NAMALWA (cell line): ENCODE measurements at regions not wholly inside any gene's neighbourhood (a gene's known extent, or its start where the extent isn't known, plus 50 kb on each side); places are given as distances from the start of the nearest gene placed in this dataset.
A peak's percentile ranks its signal among the peaks of the same experiment; 100 is the strongest.
"Not testable (repeated sequence)": the region's sequence is repeated elsewhere in the genome, so short reads cannot be mapped to it uniquely, and the experiment has no call there.

ENCODE experiments used
- DNase-seq: peaks from one replicate; pipeline ENCODE4 v3.0.0-alpha.2; 2015; ENCODE audit warnings: low spot score

DNA sequence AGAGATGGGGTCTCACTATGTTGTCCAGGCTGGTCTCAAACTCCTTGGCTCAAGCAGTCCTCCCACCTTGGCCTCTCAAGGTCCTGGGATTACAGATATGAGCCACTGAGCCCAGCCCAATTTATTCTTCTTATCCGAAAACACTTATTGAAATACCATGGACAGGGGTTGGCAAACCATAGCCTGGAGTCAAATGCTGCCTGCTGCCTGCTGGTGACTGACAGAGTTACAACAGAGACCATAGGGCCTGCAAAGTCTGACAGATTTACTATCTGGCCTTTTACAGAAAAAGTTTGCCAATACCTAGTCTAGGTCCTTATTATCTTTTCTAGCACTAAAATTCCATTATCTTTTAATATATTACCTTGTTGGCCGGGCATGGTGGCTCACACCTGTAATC is 87.1 kb upstream of the ZNF281 start:
- DNase-seq, result no peak

DNA sequence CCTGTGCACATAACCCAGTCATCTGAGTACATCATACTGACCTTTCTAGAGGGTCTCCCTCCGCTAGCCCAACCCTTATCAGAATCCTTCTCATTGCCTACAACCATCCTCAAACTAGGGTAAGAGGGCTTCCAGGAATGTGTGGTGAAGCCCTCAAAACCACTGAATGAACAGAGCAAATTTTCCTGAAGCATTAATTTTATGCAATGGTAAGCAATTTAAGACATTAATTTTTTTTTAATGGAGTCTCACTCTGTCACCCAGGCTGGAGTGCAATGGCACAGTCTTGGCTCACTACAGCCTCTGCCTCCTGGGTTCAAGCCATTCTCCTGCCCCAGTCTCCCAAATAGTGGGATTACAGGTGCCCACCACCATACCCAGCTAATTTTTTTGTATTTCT is 86.1 kb upstream of the ZNF281 start:
- DNase-seq, result no peak

DNA sequence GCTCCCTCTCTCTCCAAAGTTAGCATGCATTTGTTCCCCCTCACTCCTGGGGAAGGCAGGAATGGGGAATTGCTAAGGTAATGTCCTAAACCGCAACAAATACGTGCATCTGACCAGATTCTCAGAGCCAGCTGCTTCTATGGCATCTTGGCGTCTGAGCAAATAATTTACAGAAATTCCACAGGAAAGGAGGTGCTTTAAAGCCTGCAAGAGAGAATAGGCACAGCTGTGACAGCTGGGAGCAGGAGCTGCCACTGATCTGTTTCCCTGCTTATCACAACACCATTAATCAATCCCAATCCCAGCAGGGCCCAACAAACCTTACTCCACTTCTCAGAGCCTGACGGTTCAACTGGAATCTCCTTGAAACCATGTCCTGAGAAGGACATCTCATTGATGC is 83.5 kb upstream of the ZNF281 start:
- no peak for DNase-seq

DNA sequence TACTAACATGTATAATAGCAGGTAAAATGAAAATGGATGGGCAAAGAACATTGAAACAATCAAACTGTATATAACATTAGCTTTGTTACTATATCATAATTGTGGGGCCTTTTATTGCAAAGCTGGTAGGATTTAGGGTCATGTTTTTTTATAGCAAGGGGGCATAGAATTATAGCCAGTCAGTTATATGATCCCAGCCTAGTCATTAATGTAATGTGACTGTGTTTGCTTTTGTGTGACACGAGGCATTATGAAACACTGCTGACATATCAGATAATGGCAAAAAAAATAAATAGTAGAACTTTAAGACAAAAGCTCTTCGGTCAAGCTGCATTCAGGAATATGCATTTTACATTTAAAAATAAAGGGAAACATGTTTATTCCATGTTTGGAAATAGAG is 81.3 kb upstream of the ZNF281 start:
- DNase-seq, result no peak

DNA sequence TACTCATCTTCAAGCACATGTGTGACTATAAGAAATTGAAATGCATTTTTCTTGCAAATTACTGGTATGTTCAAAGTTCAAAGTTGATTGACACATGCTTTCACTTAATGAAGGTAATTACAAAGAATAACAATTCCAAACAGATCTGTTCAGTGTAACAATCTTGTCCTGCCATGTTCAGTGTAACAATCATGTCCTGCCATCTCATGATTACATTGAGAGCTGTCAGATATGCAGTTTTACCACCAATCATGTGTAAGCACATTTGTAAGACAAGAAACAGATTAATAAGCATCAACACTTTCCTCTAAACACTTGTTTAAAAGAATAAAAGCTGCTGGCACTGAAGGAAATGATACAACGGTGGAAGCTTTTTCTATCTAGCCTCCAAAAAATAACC is 80.3 kb upstream of the ZNF281 start:
- DNase-seq, result no peak

DNA sequence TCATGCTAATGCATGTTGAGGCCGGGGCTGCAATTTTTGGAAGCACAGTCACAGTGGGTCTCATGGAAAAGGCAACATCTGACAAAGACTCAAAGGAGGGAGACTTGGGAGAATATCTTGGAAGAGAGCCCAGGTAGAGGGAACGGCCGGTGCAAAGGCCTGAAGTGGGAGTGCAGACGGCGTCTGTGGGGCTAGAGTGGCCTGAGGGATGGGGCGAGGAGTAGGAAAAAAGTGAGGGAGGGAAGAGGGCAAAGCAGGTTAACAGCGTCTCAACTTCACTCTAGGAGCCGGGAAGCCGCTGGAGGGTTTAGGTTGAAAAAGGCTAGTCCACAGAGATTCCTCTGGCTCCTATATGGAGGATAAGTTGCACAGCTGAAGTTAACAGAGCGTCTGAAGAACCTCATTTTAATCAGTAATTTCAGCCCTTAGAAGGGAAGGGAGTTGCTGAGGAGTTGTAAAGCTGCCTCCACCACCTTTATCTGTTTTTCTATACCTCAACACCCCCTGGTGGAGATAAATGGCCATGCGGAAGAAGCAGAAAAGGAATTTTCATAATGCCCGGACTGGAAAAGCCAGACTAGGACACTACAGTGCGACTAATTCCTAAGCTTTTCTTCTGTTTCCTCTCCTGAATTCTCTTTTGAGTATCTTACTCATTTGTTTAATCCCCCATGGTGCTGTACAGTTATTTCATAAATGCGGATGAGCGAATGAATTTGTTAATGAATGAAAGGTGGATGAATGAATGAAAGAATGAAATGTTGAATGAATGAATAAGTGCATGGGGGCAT is 78.7 kb upstream of the ZNF281 start:
- DNase-seq, result peak; percentile 78

DNA sequence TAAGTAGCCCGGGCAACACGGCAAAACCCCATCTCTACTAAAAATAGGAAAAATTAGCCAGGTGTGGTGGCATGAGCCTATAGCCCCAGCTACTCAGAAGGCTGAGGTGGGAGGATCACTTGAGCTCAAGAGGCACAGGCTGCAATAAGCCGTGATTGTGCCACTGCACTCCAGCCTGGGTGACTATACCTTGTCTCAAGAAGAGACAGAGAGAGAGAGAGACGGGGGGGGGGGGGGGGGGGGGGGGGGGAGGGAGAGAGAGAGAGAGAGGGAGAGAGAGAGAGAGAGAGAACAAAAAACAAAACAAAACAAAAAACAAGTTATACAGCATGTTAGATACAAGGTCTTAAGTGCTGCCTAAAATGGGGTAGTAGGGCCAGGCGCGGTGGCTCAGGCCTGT is 77.8 kb upstream of the ZNF281 start:
- DNase-seq, result no peak

DNA sequence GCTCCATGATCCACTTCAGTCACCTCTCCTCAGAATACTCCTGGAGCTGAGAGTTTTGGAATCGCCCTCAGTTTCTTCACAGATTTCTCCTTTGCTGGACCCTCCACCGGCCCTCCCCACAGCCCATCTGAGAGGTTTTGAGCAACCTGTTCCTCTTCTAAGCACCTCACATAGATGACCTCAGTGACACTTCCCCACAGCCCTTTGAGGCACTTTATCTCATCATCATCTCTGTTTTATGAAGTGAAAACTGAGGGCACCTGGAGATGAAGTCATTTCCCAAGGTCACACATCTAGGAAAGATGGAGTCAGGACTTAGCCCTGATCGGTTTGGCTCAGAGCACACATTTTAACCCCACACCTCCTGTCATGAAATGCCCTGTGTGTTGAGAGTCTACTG is 76.8 kb upstream of the ZNF281 start:
- DNase-seq, result no peak

DNA sequence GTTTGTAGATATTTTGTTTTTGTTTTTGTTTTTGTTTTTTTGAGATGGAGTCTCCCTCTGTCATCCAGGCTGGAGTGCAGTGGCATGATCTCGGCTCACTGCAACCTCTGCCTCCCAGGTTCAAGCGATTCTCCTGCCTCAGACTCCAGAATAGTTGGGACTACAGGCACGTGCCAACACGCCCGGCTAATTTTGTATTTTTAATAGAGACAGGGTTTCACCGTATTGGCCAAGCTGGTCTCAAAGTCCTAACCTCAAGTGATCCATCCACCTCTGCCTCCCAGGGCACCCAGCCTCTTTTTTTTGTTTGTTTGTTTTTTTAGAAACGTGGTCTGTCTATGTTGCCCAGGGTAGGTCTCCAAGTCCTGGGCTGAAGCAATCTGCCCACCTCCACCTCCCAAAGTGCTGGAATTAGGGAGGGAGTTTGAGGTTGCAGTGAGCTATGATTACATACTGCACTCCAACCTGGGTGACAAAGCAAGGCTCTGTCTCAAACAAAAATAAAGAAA is 74.7 kb upstream of the ZNF281 start:
- DNase-seq, result not testable (repeated sequence)

DNA sequence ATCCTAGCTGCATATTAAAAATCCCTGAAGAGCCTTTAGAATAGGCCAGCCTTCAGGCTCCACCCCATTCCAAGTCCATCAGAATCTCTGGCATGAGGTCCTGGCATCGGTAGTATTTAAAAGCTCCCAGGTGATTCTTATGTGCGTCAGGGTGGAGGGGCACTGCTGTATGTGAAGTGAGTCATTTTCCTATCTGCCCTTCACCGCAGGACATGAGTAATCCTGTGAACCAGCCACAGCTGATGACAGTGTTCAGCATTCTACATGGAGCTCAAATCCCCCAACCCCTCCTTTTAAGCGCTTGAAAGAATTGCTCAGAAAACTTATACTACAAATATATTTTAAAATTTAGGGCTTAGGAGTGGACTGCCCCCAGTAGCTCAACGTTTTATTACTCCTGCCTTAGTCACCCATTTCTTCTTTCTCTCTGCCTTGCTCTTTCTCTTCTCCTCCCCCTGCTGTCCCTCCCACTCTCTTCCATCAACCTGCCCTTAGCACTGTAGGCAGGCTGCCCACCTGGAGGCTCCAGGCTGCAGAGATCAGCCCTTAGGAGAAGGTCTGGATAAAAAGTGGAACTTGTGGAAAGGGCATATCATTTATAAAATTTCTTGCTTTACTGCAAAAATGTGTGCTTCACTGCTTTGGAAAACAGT is 73.8 kb upstream of the ZNF281 start:
- no peak for DNase-seq

DNA sequence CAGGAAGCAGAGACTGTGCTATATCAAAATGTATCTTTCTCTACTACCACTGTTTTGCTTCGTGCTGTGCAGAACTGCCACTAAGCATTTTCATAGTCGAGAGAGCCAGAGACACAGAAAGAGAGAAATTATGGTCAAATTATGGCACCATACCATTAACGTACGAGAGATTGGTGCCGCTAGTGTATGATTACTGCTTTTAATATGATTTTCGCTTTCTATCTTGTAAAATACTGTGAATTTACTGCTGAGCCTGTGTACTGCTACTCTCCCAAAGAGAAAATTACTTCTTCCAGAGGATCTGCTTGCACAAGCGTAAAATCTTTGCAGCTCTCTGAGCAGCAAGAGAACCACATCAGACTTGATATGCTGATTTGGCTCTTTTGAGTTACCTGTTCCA is 71.1 kb upstream of the ZNF281 start:
- DNase-seq, result no peak

DNA sequence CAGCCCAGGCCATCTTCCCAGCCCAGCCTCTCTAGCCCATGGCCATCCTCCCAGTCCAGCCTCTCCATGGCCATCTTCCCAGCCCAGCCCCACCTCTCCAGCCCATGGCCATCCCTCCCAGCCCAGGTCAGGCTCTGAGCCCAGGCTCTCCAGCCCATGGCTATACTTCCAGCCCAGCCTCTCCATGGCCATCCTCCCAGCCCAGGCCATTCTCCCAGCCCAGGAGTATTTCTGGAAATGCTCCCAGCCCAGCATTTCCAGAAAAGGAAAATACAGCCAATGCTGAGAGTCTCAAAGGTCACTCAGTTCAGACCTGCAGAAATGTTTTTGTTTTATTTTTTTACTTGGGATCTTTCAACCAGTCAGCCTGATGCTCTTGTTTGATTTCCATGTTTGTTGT is 70.0 kb upstream of the ZNF281 start:
- no peak for DNase-seq

DNA sequence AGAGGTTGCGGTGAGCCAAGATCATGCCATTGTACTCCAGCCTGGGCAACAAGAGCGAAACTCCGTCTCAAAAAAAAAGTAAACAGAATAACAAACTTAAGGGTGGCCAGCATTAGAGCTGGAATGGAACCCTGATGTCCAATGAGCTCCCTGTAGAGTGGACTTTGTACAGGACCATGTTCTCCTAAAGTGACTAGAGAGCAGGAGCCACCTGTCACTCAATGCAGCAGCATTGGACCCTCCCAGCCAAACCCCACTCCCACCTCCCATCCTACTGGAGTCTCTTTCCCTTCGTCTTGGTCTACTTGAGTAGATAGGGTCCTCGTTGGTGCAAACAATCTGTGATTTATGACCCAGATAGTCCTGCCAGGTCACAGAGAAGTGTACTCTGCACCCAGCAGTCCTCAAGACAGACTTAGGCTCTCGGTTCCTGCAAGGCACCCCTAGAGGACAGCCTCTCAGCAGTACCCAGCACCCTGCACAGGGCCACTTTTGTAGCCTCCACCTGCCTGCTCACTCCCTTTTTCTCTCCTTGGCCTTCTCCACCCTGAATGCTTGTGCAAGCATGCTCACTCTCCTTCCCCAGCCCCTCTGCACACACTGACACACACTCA is 69.2 kb upstream of the ZNF281 start:
- DNase-seq, result no peak

DNA sequence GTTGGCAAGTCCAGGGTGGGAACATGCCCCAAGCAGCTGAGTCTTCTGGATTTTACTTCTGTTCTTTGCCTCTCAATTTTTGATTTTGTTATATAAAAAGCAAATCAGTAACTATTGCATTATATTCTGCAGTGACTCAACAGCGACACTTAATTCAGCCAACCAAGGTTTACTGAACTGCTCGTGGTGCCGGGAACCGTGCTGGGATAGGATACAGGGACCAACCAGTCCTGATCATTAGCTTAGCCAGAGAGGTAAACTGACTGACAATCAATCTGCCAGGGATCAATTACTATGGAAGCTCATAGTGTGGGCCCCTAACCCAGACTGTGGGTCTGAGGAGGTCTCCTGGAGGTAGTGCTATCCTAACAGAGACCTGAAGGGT is 68.4 kb upstream of the ZNF281 start:
- no peak for DNase-seq

DNA sequence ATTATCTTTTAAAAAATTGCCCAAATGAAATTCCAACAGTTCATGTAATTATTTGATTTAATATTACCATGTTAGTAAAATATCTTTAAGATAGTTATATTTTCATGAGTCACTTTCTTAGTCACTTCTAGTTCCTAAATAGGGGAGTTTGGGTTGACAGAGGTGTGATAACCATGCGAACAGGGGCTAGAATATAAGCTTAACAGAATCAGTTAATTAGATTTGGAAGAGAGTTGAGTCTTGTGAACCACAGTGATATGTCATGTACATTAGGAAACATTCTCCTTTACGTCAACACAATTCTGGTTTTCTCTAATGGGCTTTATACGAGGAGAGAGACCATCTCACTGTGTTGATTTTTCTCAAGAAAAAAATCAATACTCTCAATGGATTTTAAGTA is 64.8 kb upstream of the ZNF281 start:
- DNase-seq, result no peak

DNA sequence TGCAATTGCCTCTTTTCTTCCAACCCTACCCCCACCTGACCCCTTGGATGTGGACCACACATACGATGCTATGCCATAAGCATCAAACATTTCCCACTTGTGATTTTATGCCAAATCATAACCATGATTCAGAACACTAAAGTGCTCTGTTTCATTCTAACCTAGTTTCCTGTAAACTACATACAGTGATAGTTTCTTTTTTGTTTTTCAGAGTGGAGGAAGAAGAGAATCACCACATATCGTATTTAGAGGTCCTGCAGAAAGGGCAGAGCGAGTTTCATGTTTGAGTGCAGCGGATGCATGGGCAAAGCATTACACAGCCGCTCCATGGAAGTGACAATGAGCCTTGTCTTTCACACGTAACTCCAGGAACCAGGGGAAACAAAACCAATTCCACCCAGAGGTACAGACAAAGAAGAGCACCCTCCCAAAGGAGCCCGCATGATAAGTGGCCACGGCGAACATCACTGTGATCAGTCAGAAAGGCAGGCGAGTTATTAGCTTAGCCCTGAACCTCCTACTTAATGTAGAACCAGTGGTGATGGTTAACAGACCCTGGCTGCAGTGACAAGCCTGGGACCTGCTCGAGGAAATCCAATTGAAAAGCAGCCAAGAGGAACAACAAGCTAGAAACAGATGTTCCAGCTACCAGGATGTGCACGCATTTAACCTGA is 64.0 kb upstream of the ZNF281 start:
- no peak for DNase-seq

DNA sequence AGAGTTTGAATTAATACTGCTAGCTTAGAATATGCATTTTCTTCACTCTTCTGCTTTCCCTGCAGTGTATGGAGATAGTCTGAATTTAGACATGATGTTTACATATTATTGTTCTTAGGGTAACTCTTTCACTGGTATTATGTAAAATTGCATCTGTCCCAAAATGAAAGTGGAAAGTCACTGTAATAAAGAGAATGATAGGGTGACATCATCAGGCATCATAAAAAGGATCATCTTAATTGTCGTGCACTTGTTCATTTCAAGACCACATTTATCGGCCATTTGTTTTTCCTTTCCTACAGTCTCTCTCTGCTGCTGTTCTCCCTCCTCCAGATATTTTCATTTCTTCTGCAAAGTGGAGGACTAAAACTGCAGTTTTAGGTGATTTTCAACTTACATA is 61.9 kb upstream of the ZNF281 start:
- no peak for DNase-seq

DNA sequence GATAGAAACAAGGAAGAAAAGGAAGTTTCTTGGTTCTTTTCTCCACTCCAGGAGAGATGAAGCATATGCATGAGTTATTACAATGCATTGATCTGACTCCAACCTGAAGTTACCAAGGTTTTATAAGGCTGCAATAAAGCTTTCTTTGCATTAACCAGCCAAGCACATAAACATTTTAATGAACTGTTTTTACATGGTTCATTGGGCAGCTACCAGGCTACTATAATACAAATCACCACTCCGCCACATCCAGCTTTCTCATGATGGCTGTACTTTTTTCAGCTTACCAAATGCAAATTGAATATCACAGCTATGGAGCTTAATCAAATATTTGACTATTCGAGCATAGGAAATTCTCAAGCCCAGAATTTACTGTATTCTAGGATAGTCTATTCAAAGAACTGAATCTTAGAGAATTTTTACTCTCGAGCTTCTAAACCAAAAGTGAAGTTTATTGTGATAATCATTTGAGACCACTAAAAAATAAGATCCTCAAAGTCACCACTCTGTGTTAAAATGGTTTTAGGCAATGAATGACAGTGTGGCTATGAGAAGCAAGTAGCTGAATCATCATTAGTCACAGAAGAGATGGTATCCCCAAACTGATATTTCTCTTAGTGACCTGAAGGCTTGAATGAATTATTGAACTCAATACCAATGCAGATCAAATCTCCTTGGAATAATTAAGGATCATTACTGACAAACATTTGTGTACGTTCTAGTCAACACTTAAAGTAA is 58.6 kb upstream of the ZNF281 start:
- DNase-seq, result peak; percentile 23

DNA sequence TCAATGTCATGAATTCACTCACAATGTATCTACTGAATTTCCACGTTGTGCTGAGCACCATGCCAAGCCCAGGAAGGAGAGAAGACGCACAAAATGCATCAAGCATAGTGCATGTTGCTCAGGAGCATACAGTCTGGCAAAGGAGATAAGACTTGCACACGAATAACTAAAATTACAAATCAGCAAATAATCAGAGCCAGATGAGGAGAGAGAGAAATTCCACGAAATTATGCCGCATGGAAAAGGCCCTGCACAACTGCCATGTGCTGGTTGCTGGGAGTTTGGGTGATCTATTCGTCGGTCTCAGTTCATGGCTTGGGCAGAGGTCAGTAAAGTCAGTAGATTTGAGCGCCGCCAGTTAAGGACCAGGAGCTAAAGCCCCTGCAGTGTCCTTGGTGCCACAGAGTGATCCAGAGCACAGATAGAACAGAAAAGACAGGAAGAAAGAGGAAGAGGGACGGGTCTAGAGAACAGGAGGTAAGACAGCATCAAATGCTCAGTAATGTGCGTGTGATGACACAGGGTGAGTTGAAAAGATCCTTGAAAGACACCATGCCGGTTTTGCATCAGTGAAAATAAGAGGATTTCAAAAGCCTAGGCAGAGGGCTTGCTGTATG is 55.1 kb upstream of the ZNF281 start:
- DNase-seq, result no peak
